SK-N-MC (cell line): ENCODE measurements at regions not wholly inside any gene's neighbourhood (a gene's known extent, or its start where the extent isn't known, plus 50 kb on each side); places are given as distances from the start of the nearest gene placed in this dataset.

Experiments used
- EZH2 ChIP-seq: fragments of 200-600 bp; sonication (generic); IDR thresholded peaks from one replicate; pipeline ENCODE4 v1.6.1; 2017; ENCODE audit warnings: antibody characterized with exemption
- FOXP2 ChIP-seq: optimal IDR thresholded peaks from 2 replicates; pipeline ENCODE3; 2011; ENCODE audit warnings: mild to moderate bottlenecking, moderate library complexity; ENCODE audit not compliant: insufficient read depth; ENCODE audit errors: extremely low read length, control extremely low read depth
- POLR2AphosphoS5 ChIP-seq: IDR thresholded peaks from 2 replicates; pipeline ENCODE4 v1.6.1; 2012; ENCODE audit warnings: mild to moderate bottlenecking, low read depth, low read length, borderline replicate concordance

- TF ChIP-seq POLR2AphosphoS5 (no peak), EZH2 (no peak), FOXP2 (no peak)
These were observed 820.4 kb downstream of the BCL11A start for GRCh38 chr2:59732871-59733566.
